HG03025 (cell line): ENCODE measurements at regions not wholly inside any gene's neighbourhood (a gene's known extent, or its start where the extent isn't known, plus 50 kb on each side); places are given as distances from the start of the nearest gene placed in this dataset.

Experiments used
- ATAC-seq: cut with Tn5 transposase; IDR thresholded peaks from one replicate; pipeline ENCODE4 v1.9.1; 2021; ENCODE audit warnings: mild to moderate bottlenecking, moderate library complexity; ENCODE audit not compliant: unreplicated experiment, low FRiP score

DNA sequence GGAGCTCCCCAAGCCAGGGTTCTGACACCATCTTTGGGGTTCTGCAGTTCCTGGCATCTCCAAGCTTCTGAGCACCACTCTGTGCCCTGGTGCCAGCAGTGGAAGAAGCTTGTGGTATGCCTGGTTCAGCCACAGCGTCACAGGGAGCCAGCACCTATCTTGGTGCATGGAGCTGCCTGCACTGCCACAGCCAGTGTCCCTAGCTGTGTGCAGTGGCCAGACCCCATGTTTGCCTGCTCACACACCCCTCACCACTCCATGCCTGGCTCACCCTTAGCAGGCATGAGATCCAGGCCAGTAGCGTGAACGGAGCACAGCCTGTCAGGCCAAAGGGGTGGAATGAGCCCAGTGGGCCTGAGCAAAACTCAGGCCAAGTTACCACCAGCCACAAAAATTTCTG lies 290.2 kb upstream of the LRATD1 start:
- no peak for ATAC-seq

DNA sequence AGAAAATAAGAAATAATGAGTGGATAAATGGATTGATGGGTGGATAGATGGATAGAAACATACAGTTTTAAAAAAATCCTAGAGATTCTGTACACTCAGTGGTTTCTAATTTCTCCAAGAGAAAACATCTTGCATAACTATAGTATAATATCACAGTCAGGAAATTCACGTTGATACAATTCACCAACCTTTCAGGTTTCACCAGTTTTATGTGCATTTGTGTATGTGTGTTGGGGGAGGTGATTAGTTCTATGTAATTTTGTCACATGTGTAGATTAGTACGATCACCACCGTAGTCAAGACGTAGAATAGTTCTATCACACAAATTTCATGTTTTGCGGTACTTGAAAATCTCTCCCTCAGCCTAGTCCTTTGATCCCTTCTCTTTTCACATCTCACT lies 288.2 kb upstream of the LRATD1 start:
- no peak for ATAC-seq

DNA sequence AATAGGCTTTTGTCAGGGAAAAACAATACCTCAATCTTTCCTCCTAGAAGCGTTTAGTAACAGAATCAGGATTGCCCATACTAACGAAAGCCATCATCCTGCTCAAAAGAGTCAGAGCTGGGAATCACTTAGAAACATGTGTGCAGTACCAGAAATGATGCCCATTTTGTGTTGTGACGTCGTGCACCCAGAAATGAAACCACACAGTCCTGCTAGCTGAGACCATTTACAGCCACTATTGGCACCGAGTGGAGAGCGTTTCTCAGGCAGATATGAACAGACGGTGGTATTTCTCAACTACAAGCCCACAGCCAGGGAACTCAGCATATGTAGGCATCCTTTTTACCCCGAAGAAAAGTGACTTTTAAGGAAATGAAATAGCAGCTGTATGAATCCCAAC lies 284.3 kb upstream of the LRATD1 start:
- ATAC-seq: no peak

DNA sequence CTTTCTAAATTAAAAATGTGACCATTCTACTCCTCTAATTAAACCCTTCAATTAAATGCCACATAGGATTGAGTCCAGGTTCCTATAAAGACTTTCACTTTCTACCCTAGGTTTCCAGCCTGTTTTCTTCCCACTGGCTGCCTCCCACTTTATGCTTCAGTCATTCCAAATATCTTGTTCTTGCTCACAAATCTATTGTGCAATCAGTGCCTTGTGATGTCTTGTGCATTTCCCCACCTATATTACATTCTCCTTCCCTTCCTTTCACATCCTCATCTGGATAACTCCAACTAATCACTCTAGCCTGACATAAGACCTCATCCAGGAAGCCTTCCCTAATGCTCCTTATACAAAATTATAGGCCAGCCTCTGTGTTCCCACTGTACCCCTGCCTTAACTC lies 281.7 kb upstream of the LRATD1 start:
- ATAC-seq: no peak

DNA sequence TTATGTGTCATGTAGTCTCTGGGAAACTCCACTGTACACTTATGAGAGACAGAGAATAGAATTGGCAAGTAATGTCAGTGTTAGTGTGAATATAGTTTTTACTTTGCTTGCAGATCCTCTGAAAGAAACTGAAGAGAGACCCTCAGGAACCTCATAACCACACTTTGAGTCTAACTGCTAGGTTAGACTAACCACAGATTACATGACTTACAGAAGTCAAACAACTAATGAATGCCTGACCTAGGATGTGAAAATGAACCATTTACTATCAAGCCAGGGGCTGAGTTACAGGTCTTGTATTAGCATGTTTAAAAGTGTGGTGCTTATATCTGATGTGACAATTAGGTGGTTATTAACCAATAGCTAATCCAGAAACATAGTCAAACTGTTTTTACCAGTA lies 280.4 kb upstream of the LRATD1 start:
- ATAC-seq: no peak

DNA sequence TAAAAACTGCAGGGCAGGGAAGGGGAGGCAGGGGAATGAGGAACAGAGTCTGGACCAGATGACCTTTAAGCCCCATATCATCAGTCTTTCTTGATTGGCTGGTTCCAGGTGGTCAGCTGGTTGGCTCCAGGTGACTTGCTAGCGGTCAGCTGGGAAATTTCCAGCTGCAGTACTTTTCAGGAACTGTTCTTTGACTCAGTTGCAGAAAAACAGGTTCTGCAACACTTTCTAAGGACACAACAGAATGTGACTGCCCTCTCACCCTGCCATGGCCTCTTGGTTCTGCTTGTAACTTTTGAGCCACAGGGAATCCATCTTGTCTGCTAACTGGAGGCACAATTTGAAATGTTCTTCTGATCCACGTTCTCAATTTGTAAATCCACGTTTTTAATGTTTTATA lies 278.3 kb upstream of the LRATD1 start:
- no peak for ATAC-seq

DNA sequence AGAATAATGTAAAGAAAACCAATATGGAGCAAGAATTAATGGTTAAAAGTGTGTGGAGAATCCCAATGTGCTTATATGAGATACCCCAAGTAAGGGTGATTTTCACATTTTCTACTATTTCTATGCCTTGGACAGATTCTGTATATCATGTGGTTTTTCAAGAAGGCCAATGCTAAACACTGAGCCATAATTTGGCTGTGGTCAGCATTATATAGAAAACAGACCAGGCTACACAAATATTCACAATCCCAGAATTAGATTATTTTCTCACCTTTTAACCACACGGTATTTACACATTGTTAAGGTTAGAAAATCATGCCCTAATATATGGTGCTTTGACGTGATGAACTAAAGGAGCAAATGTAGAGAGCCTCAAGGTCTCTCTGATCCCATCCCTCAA lies 277.4 kb upstream of the LRATD1 start:
- no peak for ATAC-seq

DNA sequence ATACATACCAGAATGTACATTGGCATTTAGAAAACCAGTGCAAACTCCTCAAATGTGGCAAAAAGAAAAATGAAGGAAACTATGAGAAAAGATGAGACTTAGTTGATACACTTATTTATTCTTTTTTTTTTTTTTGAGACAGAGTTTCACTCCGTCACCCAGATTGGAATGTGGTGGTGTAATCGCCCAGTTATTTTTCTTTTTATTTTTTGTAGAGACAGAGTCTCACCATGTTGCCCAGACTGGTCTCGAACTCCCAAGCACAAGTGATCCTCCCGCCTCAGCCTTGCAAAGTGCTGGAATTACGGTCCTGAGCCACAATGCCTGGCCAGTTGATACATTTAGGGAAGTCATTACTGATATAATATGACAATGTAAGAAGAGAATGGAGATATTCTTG lies 274.2 kb upstream of the LRATD1 start:
- no peak for ATAC-seq

DNA sequence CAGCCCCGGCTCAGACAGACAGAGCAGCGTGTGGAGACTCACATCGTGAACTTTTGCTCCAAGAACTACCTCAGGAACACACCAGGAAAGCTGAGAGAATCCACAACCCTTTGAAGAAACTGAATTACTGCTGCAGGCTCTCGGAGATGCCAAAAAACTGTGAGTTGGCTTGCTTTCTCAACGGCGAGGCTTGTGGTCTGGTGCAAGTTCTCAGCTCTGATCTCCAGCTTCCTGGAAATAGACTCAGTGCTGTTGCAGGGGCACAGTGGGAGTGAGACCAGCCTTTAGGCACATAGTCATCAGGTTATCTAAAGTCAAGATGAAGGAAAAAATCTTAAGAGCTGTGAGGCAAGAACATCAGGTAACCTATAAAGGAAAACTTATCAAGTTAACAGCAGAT lies 273.7 kb upstream of the LRATD1 start:
- no peak for ATAC-seq

DNA sequence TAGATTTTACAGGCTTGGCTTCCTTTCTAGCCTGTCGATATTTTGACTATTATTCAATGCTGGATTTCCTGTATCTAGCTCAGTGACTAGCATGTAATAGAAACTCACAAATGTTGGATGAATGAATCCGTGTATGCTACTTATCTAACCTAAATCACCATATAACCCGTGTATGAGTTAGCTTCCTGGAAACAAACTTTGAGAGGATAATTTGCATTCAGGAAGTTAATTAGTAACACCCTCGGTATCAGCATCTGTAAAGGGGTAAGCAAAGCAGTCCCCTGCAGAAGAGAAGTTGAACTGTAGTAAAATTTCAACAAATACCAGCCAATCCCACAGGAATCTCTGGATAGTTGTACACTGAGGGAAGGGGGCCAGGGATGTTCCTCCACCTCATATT lies 269.4 kb upstream of the LRATD1 start:
- ATAC-seq: no peak

DNA sequence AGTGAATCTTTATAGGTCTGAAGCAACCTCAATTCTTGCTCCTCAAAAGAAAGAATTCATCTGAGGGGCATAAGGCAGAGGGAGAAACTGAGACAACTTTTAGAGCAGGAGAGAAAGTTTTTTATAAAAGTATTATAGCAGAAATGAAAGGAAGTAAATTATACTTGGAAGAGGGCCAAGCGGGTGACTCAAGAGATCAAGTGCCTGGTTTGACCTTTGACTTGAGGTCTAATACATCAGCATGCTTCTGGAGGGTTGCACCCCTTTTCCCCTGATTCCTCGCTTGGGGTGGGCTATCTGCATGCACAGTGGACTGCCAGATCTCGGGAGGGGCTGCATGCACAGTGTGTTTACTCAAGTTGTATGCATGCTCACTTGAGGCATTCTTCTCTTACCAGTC lies 268.5 kb upstream of the LRATD1 start:
- ATAC-seq: no peak

DNA sequence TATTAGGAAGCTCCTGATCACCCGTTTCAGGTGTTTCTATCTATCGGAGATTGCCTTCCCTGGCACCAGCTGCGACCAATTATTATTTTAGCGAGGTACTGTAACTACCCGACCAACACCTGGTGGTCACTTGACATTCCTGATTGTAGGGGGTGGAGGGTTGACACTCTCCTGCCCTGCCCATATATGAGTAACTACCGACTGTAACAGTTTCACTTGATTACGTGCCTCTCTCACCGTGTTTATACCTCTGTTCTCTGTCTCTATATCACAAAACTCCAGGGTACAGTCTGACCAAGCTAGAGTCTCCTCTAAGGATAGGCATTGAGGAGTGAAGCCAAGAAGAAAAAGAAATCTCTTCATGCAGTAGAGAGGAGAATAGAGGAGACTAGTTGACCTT lies 268.0 kb upstream of the LRATD1 start:
- ATAC-seq: no peak

DNA sequence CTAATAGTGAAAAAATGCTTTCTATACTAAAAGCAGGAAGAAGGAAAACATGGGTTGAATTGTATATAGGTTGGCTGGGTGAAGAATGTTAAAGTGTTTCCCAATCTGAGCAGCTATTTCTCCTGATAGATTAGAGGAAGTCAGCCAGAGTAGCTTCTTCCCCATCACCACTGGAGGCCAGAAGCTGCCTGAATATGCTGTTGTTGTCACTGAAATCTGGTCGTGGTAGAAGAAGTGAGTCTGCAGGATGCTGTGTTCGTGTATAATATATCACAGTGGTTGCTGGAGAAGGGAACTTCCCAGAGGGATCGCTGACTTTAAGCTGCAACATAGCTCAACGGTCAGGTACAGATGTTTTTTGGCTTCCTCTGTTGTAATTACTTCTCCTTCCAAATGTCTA lies 247.5 kb upstream of the LRATD1 start:
- ATAC-seq: no peak

DNA sequence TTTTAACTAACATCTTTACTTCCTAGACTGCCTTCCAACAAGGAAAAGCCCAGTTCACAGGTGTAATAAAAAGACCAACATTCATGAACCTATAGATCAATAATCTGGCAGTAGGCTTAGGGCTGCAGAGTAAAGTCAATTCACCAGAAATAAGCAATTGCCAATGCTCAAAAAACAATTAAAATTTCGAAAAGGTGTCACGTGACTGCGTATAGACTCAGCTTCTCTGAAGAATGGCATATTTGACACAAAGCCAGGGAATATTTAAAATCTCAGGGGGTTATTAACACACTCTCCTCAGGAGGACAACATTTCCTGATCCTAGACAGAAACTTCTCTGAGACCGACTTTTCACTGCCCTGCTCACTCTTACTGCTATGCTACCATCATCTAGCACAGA lies 245.2 kb upstream of the LRATD1 start:
- ATAC-seq: no peak

DNA sequence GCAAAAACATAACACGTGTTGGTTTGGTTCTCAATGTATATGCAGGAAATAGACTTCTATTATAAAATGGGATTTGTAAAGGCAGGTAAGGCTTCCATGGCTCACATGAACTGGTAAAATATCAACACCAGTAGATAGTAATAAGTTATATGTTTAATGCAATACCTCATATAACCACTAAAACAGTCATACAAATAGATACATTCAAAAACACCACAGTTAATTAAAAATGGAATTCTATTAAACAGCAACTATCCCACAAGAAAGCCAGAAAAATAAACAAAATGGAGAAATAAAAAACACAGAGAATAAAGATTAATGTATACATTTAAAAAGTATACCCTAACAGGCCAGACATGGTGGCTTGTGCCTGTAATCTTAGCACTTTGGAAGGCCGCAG lies 243.8 kb upstream of the LRATD1 start:
- no peak for ATAC-seq

DNA sequence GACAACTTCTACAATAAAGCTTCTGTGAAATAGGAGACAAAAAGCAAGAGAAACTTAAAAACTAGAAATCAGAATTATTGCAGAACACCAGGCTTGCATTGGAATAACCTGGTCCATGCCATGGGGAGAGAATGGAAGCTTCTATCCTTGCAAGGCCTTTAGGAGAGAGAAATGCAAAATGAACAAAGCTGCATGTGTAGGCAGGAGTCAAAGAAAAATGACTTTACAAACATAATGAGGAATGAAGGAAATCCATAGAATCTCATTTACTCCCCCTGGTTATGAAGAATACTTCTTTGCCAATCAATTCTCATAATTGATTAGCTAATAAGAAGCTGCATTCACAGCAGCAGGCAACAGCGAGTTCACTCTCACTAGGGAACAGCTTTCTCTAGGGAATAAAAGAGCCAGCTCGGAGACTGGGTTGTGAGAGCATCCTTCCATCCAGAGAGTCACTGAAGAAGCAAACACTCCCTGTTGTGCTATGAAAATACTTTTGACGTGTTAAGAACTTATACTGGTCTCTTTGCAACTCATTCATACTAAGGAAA lies 235.9 kb upstream of the LRATD1 start:
- no peak for ATAC-seq

DNA sequence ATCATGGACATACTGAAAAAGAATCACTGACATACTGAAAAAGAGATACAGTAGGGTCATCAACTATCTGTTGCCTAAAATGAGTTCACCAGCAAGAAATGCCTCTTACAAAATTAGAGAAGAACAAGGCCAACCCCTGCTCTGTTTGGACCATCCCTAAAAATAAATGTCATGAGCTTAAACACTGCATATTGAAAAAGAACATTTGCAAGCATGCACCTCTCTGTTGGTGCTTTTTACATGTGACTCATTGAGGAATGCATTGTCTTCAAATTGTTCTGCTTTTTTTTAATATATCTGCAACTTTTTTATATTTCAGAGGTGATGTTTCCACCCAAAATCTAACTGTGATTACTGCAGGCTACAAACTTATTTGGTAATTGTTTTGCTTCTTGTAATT lies 233.9 kb upstream of the LRATD1 start:
- ATAC-seq: no peak

DNA sequence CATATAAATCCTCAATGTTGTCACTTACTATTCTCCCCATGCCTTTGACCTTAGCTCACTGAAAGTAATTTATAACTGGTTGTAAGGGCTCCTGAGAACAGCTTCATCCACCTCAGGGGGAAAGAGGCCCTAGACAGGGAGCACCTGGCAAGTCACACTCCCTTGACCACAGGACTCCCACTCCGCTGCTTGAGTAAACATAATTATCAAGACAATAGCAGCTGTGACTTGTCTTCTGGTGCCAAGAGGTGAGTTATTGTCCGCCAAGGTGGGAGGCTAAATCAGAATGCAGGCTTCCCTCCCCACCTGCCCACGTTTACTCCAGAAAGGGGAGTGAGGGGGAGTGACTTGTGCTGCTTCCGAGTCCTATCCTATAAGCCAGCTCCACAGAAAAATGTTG lies 230.6 kb upstream of the LRATD1 start:
- ATAC-seq: no peak

DNA sequence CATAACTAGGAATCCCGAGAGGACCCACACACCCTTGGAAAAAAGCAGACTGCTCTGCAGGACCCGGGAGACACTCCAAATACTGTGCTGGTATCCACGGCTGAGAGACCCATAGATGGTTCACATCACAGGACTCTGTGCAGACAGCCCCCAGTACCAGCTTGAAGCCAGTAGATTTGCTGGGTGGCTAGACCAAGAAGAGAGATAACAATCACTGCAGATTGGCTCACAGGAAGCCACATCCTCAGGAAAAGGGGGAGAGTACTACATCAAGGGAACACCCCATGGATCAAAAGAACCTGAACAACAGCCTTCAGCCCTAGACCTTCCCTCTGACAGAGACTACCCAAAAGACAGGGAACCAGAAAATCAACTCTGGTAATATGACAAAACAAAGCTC lies 223.8 kb upstream of the LRATD1 start:
- ATAC-seq: no peak

DNA sequence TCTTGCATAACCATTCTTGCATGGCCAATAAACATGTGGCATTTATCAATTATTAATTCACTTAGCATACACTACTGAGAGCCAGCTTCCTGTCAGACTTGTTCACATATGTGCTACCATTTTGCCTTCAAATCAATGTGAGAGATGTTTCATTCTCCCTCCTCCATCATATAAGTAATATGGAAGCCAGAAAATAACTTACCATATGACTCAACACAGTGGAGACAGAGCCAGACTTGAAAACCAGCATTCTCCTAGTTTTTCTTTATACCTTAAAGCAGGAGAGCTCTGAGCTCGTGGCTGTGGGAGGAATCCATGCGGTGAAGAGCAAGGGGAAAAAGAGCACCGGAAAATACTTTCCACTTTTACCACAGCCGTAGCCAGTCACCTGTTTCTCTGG lies 215.0 kb upstream of the LRATD1 start:
- no peak for ATAC-seq

DNA sequence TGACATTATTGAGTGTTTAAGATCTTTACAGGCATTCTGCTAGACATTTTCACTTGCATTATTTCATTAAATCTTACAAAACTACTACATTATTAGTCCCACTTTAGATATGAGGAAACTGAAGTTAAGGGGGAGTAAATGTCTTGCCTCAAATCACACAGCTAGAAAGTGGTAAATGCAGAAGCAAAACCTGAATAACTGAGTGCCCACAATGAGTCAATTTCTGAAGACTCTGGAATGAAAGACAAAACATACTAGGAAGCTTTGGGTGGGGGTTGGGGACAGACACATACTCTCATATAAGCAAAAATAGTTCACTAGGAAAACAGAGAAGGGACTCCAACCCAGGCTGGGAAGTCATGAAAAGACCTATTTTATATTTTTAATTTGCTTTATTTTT lies 214.4 kb upstream of the LRATD1 start:
- ATAC-seq: no peak

DNA sequence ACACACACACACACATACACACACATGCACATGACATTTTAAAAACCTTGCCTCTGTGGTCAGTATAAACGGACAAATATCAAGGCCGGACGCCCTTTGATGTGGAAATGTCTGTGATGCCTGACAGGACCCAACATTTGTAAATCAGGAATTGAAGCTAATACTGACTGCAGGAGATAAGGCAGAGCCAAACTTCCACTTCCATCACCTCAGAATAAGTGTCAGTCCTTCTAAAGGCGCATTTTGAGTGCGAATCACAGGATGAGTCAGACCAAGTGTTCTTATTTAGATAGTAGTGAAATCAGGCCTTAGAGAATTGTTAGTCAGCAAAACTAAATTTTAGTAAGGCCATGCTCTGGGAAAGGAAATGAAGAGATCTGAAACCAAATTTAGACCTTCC lies 211.7 kb upstream of the LRATD1 start:
- no peak for ATAC-seq

DNA sequence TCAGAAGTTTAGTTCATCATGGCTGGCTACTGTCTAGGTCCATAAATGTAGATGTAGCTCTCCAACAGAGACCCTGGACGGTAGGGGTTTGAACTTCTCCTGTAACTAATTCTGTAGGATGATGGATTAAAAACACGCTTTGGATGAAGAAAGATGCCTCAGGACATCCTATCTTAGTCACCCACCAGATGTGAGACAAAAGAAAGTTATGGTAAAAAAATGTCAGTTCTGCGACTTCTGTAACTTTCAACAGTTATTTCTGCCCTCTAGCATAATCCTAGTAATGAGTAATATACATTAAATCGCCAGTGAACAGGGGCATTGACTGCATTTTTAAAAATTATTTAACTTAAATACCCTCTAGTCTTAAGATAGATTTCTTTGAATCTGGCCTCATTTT lies 210.1 kb upstream of the LRATD1 start:
- no peak for ATAC-seq
